Osteoblast (primary cell): ENCODE measurements at regions not wholly inside any gene's neighbourhood (a gene's known extent, or its start where the extent isn't known, plus 50 kb on each side); places are given as distances from the start of the nearest gene placed in this dataset.

ENCODE experiments used
- DNase-seq: peaks from one replicate; pipeline ENCODE4 v3.0.0; 2011; ENCODE audit warnings: low spot score, mixed read lengths; ENCODE audit not compliant: insufficient read length; ENCODE audit errors: missing footprints
- H2AFZ ChIP-seq: 2 replicates; pipeline ENCODE4 v1.6.0; 2011; ENCODE audit warnings: mild to moderate bottlenecking, low read length
- H3K27ac ChIP-seq: 2 replicates; pipeline ENCODE4 v1.5.1; 2011; ENCODE audit warnings: mild to moderate bottlenecking, low read depth, low read length, moderate library complexity
- H3K27me3 ChIP-seq: 2 replicates; pipeline ENCODE4 v1.6.0; 2012; ENCODE audit warnings: mild to moderate bottlenecking, control low read depth, inconsistent platforms, low read length, moderate library complexity; ENCODE audit not compliant: insufficient read depth
- H3K36me3 ChIP-seq: 2 replicates; pipeline ENCODE4 v1.5.1; 2011; ENCODE audit warnings: mild to moderate bottlenecking, low read length, control low read depth, moderate library complexity; ENCODE audit not compliant: insufficient read depth
- H3K4me1 ChIP-seq: 2 replicates; pipeline ENCODE4 v1.5.1; 2011; ENCODE audit warnings: mild to moderate bottlenecking, low read length, control low read depth, moderate library complexity; ENCODE audit not compliant: insufficient read depth
- H3K4me2 ChIP-seq: 2 replicates; pipeline ENCODE4 v1.6.0; 2011; ENCODE audit warnings: mild to moderate bottlenecking, low read length; ENCODE audit not compliant: insufficient read depth
- H3K4me3 ChIP-seq: fragments of 200-600 bp; sonication (generic); 3 replicates; pipeline ENCODE4 v1.5.1; 2012; ENCODE audit warnings: mild to moderate bottlenecking, low read length, inconsistent platforms; ENCODE audit not compliant: insufficient read depth
- H3K79me2 ChIP-seq: 2 replicates; pipeline ENCODE4 v1.6.0; 2012; ENCODE audit warnings: mild to moderate bottlenecking, low read length, control low read depth, inconsistent platforms; ENCODE audit not compliant: insufficient read depth
- H3K9me3 ChIP-seq: 2 replicates; pipeline ENCODE4 v1.5.1; 2011; ENCODE audit warnings: low read depth, low read length, control low read depth
- H4K20me1 ChIP-seq: 2 replicates; pipeline ENCODE4 v1.6.0; 2012; ENCODE audit warnings: mild to moderate bottlenecking, low read length, control low read depth; ENCODE audit not compliant: insufficient read depth
- CTCF ChIP-seq: IDR thresholded peaks from 2 replicates; pipeline ENCODE4 v1.5.1; 2011; ENCODE audit warnings: mild to moderate bottlenecking, low read depth, low read length, moderate library complexity; ENCODE audit errors: extremely low read depth

DNA sequence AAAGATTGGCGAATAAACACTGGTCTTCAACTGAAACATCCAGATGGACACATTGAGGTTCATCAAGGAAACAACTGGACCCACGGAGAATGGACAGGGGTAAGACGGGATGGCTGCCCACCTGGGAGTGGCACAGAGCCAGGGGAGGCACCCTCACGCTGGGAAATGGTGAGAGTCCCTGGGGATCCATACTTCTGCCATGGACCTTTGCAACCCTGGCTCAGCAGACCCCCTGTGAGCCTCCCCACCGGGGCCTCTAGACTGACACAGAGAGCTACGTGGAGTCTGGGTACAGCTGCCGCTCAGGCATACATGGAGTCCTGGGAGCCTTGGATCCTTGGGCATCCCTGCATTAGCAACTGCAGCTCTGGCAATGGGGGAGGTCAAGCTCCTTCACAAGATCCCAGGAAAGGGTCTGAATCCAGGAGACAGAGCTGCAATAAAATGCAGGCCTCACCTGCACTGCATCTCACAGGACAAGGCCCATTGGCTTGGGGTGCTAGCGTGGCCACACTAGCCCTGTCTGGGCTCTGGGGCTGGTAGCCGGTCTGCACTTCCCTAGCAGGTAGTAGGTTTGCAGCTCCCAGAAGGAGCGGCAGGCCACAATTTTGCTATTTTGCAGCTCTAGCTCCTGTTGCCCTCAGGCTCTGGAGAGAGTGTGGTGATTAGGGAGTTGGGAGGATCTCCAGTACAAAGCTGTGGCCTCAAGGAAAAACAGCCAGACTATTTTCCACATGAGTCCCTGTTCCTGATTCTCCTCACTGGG, 496.4 kb upstream of the LRRC4C start:
- H3K27ac ChIP-seq = no peak overlapping the region
- H3K4me2 ChIP-seq = no peak overlapping the region
- no peaks in the 10 kb centered on the region for H3K36me3 ChIP-seq
- no peaks in the 10 kb centered on the region for H3K4me1 ChIP-seq
- TF ChIP-seq CTCF = no peak
- H3K79me2 ChIP-seq = no peaks in the 10 kb centered on the region
- no peaks in the 10 kb centered on the region for H3K9me3 ChIP-seq
- H3K4me3 ChIP-seq = no peak overlapping the region
- no peaks in the 10 kb centered on the region for H4K20me1 ChIP-seq
- no peak overlapping the region for H2AFZ ChIP-seq
- H3K27me3 ChIP-seq = no peaks in the 10 kb centered on the region
- DNase-seq = no peak

GRCh38 chr11:41963406-41963805, 504.0 kb upstream of the LRRC4C start:
- H3K27ac ChIP-seq = no peak overlapping the region

GRCh38 chr11:41970681-41971080, 511.2 kb upstream of the LRRC4C start:
- H3K9me3 ChIP-seq = no peaks in the 10 kb centered on the region
- no peaks in the 10 kb centered on the region for H3K4me1 ChIP-seq
- no peak overlapping the region for H2AFZ ChIP-seq
- H3K27me3 ChIP-seq = no peaks in the 10 kb centered on the region
- no peak overlapping the region for H3K27ac ChIP-seq
- no peak overlapping the region for H3K4me2 ChIP-seq
- H3K36me3 ChIP-seq = no peaks in the 10 kb centered on the region
- no peaks in the 10 kb centered on the region for H3K79me2 ChIP-seq
- no peak for TF ChIP-seq CTCF
- no peak overlapping the region for H3K4me3 ChIP-seq
- no peaks in the 10 kb centered on the region for H4K20me1 ChIP-seq
- DNase-seq = no peak

More at GRCh38 chr11:41963406-41963805, 504.0 kb upstream of the LRRC4C start:
- no peaks in the 10 kb centered on the region for H3K36me3 ChIP-seq
- no peaks in the 10 kb centered on the region for H3K9me3 ChIP-seq
- H3K79me2 ChIP-seq = no peaks in the 10 kb centered on the region
- no peaks in the 10 kb centered on the region for H4K20me1 ChIP-seq
- DNase-seq = no peak
- no peak overlapping the region for H3K4me2 ChIP-seq
- H2AFZ ChIP-seq = no peak overlapping the region
- no peak for TF ChIP-seq CTCF
- H3K4me3 ChIP-seq = no peak overlapping the region
- no peaks in the 10 kb centered on the region for H3K27me3 ChIP-seq
- H3K4me1 ChIP-seq = no peaks in the 10 kb centered on the region

DNA sequence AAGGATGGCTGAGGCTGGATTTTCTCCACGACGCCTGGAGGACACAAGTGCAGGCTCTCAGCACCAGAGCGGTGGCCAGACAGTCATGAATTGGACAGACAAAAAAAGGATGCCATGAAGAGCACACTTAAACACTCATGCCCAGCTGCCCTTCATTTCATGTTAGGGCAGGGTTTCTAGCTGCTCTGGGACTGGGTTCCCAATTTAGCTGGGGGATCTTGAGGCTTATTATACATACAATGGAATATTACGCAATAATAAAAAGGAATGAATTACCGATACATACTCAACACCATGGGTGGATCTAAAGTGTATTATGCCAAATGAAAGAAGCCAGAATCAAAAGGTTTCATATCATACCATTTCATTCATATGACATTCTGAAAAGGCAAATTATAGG, 512.1 kb upstream of the LRRC4C start:
- Histone ChIP-seq H3K4me3 (no peak overlapping the region), H3K27ac (no peak overlapping the region), H3K4me1 (no peaks in the 10 kb centered on the region), H3K27me3 (no peaks in the 10 kb centered on the region), H3K79me2 (no peaks in the 10 kb centered on the region), H3K9me3 (no peaks in the 10 kb centered on the region), H3K36me3 (no peaks in the 10 kb centered on the region), H2AFZ (no peak overlapping the region), H3K4me2 (no peak overlapping the region), H4K20me1 (no peaks in the 10 kb centered on the region)
- TF ChIP-seq CTCF = no peak
- no peak for DNase-seq
